ENCODE measurements at regions not wholly inside any gene's neighbourhood (a gene's known extent, or its start where the extent isn't known, plus 50 kb on each side); places are given as distances from the start of the nearest gene placed in this dataset.
A peak's percentile ranks its signal among the peaks of the same experiment; 100 is the strongest.

- no peak for TF ChIP-seq POLR2A (IDR thresholded peaks at IDR 0.05)
- no peak for TF ChIP-seq CTCF (IDR thresholded peaks at IDR 0.05)
- no peak for TF ChIP-seq POLR2AphosphoS5 (IDR thresholded peaks at IDR 0.05; ENCODE audit: insufficient read depth in 1 of 2, low read depth in 1 of 2)
- no peak for DNase-seq (ENCODE audit: extremely low spot score in 2 of 2)
- Histone ChIP-seq H3K9me3 (no peaks in the 10 kb centered on the region), H3K36me3 (no peaks in the 10 kb centered on the region), H3K4me1 (peaks cover 75% of the 10 kb centered on the region), H3K27me3 (no peaks in the 10 kb centered on the region), H3K4me3 (no peak overlapping the region), H3K27ac (no peak overlapping the region)
- intact Hi-C loops (cut with DNase I), result no loop called here
Observed at GRCh38 chr3:72383883-72384282, 464.4 kb downstream of the SHQ1 start.

GRCh38 chr3:72383230-72383629 is 465.0 kb downstream of the SHQ1 start:
- Histone ChIP-seq H3K4me1 (peaks cover 69% of the 10 kb centered on the region), H3K27me3 (no peaks in the 10 kb centered on the region), H3K27ac (no peak overlapping the region), H3K36me3 (peaks cover 0 to 6% of the 10 kb centered on the region in 2 donors), H3K9me3 (no peaks in the 10 kb centered on the region), H3K4me3 (no peak overlapping the region)
- no peak for DNase-seq (ENCODE audit: extremely low spot score in 2 of 2)
- TF ChIP-seq POLR2AphosphoS5 (IDR thresholded peaks at IDR 0.05; ENCODE audit: insufficient read depth in 1 of 2, low read depth in 1 of 2) (no peak), CTCF (IDR thresholded peaks at IDR 0.05) (no peak), POLR2A (IDR thresholded peaks at IDR 0.05) (no peak)
- intact Hi-C loops (cut with DNase I), result no loop called here

GRCh38 chr3:72382460-72382859 is 465.8 kb downstream of the SHQ1 start:
- no peak overlapping the region for H3K4me3 ChIP-seq
- TF ChIP-seq POLR2A (IDR thresholded peaks at IDR 0.05) (no peak), CTCF (IDR thresholded peaks at IDR 0.05) (no peak), POLR2AphosphoS5 (IDR thresholded peaks at IDR 0.05; ENCODE audit: insufficient read depth in 1 of 2, low read depth in 1 of 2) (no peak)
- no peak for DNase-seq (ENCODE audit: extremely low spot score in 2 of 2)
- no peaks in the 10 kb centered on the region for H3K9me3 ChIP-seq
- H3K4me1 ChIP-seq, result peaks cover 61% of the 10 kb centered on the region
- no peaks in the 10 kb centered on the region for H3K27me3 ChIP-seq
- peaks cover 0 to 14% of the 10 kb centered on the region in 2 donors for H3K36me3 ChIP-seq
- H3K27ac ChIP-seq, result no peak overlapping the region
- intact Hi-C loops (cut with DNase I), result no loop called here

- Histone ChIP-seq H3K9me3 (no peaks in the 10 kb centered on the region), H3K36me3 (peaks cover 0 to 16% of the 10 kb centered on the region in 2 donors), H3K27ac (no peak overlapping the region), H3K4me1 (peaks cover 55% of the 10 kb centered on the region), H3K27me3 (no peaks in the 10 kb centered on the region), H3K4me3 (no peak overlapping the region)
- DNase-seq (ENCODE audit: extremely low spot score in 2 of 2), result no peak
- no peak for TF ChIP-seq POLR2A (IDR thresholded peaks at IDR 0.05)
- TF ChIP-seq CTCF (IDR thresholded peaks at IDR 0.05), result no peak
- no peak for TF ChIP-seq POLR2AphosphoS5 (IDR thresholded peaks at IDR 0.05; ENCODE audit: insufficient read depth in 1 of 2, low read depth in 1 of 2)
- intact Hi-C loops (cut with DNase I), result no loop called here
Observed at GRCh38 chr3:72381584-72381983, 466.7 kb downstream of the SHQ1 start.

GRCh38 chr3:72380711-72381493 is 467.3 kb downstream of the SHQ1 start:
- Histone ChIP-seq H3K9me3 (no peaks in the 10 kb centered on the region), H3K4me3 (no peak overlapping the region), H3K4me1 (peaks cover 49% of the 10 kb centered on the region), H3K27ac (peak overlapping the region; percentile 6), H3K27me3 (no peaks in the 10 kb centered on the region), H3K36me3 (peaks cover 0 to 16% of the 10 kb centered on the region in 2 donors)
- no peak for DNase-seq (ENCODE audit: extremely low spot score in 2 of 2)
- intact Hi-C loops (cut with DNase I), result no loop called here
- TF ChIP-seq POLR2AphosphoS5 (IDR thresholded peaks at IDR 0.05; ENCODE audit: insufficient read depth in 1 of 2, low read depth in 1 of 2), result no peak
- TF ChIP-seq CTCF (IDR thresholded peaks at IDR 0.05), result no peak
- TF ChIP-seq POLR2A (IDR thresholded peaks at IDR 0.05), result no peak

Measured in vagina (tissue), 2 donors.